Lower leg skin (tissue), 3 donors: ENCODE measurements at regions not wholly inside any gene's neighbourhood (a gene's known extent, or its start where the extent isn't known, plus 50 kb on each side); places are given as distances from the start of the nearest gene placed in this dataset.

Experiments
- CTCF ChIP-seq, 3 donors: fragments of 450-650 bp; IDR thresholded peaks; one replicate each; pipeline ENCODE4 v1.5.1; 2016; ENCODE audit warnings: antibody characterized with exemption in 3 of 3, mild to moderate bottlenecking in 3 of 3, moderate library complexity in 2 of 3
- POLR2A ChIP-seq, 2 donors: fragments of 450-650 bp; IDR thresholded peaks; one replicate each; pipeline ENCODE4 v1.6.1; 2016 to 2017; ENCODE audit warnings: antibody characterized with exemption in 2 of 2, mild to moderate bottlenecking in 1 of 2, moderate library complexity in 1 of 2

- TF ChIP-seq POLR2A (IDR thresholded peaks at IDR 0.05) = no peak
- TF ChIP-seq CTCF (IDR thresholded peaks at IDR 0.05) = no peak
These were observed 246.9 kb upstream of the LRIG1 start for GRCh38 chr3:66747696-66748095.
